ENCODE measurements at regions not wholly inside any gene's neighbourhood (a gene's known extent, or its start where the extent isn't known, plus 50 kb on each side); places are given as distances from the start of the nearest gene placed in this dataset.

GRCh38 chr2:221130431-221130830 lies 441.7 kb downstream of the EPHA4 start:
- no peak for DNase-seq
- WGBS, 4 donors, result 24 to 42% (median 37%) methylated on average over 1 of the region's 1 CpG
- Histone ChIP-seq H3K27ac (no peak overlapping the region), H3K4me3 (no peak overlapping the region), H3K9me3 (replicated peaks in 1 of 3) (no peaks in the 10 kb centered on the region), H3K27me3 (no peaks in the 10 kb centered on the region), H3K4me1 (replicated peaks in 1 of 2) (no peaks in the 10 kb centered on the region), H3K36me3 (replicated peaks in 1 of 2) (no peaks in the 10 kb centered on the region)
- intact Hi-C loops (cut with DNase I), result no loop called here
- TF ChIP-seq POLR2A (IDR thresholded peaks at IDR 0.05) (no peak), CTCF (IDR thresholded peaks at IDR 0.05) (no peak)

GRCh38 chr2:221133941-221134340 lies 438.2 kb downstream of the EPHA4 start:
- intact Hi-C loops (cut with DNase I), result no loop called here
- H3K4me1 ChIP-seq (replicated peaks in 1 of 2), result no peaks in the 10 kb centered on the region
- 57 to 59% (median 58%) methylated on average over 2 of the region's 2 CpGs for WGBS, 4 donors
- H3K36me3 ChIP-seq (replicated peaks in 1 of 2), result no peaks in the 10 kb centered on the region
- no peak for TF ChIP-seq CTCF (IDR thresholded peaks at IDR 0.05)
- TF ChIP-seq POLR2A (IDR thresholded peaks at IDR 0.05), result no peak
- no peaks in the 10 kb centered on the region for H3K9me3 ChIP-seq (replicated peaks in 1 of 3)
- no peak overlapping the region for H3K27ac ChIP-seq
- DNase-seq, result no peak
- no peaks in the 10 kb centered on the region for H3K27me3 ChIP-seq
- H3K4me3 ChIP-seq, result no peak overlapping the region

- no peaks in the 10 kb centered on the region for H3K36me3 ChIP-seq (replicated peaks in 1 of 2)
- DNase-seq, result no peak
- 94 to 98% (median 95%) methylated on average over 3 of the region's 3 CpGs for WGBS, 4 donors
- no peak overlapping the region for H3K27ac ChIP-seq
- no peaks in the 10 kb centered on the region for H3K27me3 ChIP-seq
- no peaks in the 10 kb centered on the region for H3K9me3 ChIP-seq (replicated peaks in 1 of 3)
- no peaks in the 10 kb centered on the region for H3K4me1 ChIP-seq (replicated peaks in 1 of 2)
- no peak for TF ChIP-seq CTCF (IDR thresholded peaks at IDR 0.05)
- TF ChIP-seq POLR2A (IDR thresholded peaks at IDR 0.05), result no peak
- intact Hi-C loops (cut with DNase I), result no loop called here
- no peak overlapping the region for H3K4me3 ChIP-seq
These were observed 437.4 kb downstream of the EPHA4 start for GRCh38 chr2:221134718-221135117.

- Histone ChIP-seq H3K27me3 (no peaks in the 10 kb centered on the region), H3K36me3 (replicated peaks in 1 of 2) (no peaks in the 10 kb centered on the region), H3K4me1 (replicated peaks in 1 of 2) (no peaks in the 10 kb centered on the region), H3K4me3 (no peak overlapping the region), H3K9me3 (replicated peaks in 1 of 3) (no peaks in the 10 kb centered on the region), H3K27ac (no peak overlapping the region)
- DNase-seq, result no peak
- WGBS, 4 donors, result 63 to 76% (median 74%) methylated on average over 1 of the region's 1 CpG
- no peak for TF ChIP-seq CTCF (IDR thresholded peaks at IDR 0.05)
- no peak for TF ChIP-seq POLR2A (IDR thresholded peaks at IDR 0.05)
- intact Hi-C loops (cut with DNase I), result no loop called here
These were observed 436.4 kb downstream of the EPHA4 start for GRCh38 chr2:221135699-221136098.
